GM18870 (cell line): ENCODE measurements at regions not wholly inside any gene's neighbourhood (a gene's known extent, or its start where the extent isn't known, plus 50 kb on each side); places are given as distances from the start of the nearest gene placed in this dataset.

Experiments
- ATAC-seq: cut with Tn5 transposase; IDR thresholded peaks from one replicate; pipeline ENCODE4 v1.9.1; 2021; ENCODE audit warnings: moderate library complexity; ENCODE audit not compliant: unreplicated experiment

DNA sequence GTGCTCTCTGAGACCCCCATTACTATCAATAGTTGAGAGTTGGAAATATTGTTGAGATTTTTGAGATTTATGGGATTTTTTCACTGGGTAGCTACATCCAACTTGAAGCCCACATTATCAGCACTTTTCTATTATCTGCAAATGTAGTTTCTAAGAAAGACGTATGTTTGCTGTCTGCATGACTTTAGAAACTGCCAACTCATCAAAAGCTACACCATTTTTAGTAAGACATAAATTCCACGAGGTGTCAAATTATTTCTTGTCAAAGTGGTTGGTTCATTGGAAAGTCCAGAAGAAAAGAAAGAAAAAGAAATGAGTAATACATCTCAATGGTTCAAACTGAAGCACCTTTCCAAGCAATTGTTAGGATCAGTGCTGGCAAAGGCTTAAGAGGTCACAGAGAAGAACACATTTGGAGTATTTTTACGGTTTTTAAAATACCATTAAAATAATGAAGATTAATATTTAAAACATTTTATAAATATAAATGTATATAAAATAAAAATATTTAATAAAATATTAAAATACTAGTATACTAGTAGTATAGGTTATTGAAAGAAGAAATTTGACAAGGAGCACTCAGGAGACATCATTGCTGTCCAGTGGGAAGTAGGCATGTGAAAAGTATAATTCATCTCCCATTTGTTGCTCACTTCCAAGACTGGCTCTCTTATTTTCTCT, 463.5 kb downstream of the TAFA4 start:
- ATAC-seq: no peak

DNA sequence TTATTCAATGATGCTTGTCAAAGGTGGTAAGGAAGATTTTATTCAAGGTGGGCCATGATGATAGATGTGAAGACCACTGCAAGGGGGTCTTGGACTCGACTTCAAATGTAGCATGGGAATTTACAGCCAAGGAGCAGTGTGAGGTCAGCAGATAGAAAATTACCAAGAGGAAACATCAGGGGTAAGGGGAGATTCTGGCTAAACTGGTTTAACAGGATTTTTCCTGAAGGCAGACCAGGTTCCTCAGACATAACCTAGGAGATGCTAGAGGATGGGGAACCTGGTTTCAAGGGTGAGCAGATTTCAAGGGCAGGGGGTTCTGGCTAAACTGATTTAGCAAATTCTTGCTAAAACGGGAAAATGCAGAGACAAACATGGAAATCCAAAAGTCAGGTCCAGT, 464.9 kb downstream of the TAFA4 start:
- ATAC-seq: no peak

DNA sequence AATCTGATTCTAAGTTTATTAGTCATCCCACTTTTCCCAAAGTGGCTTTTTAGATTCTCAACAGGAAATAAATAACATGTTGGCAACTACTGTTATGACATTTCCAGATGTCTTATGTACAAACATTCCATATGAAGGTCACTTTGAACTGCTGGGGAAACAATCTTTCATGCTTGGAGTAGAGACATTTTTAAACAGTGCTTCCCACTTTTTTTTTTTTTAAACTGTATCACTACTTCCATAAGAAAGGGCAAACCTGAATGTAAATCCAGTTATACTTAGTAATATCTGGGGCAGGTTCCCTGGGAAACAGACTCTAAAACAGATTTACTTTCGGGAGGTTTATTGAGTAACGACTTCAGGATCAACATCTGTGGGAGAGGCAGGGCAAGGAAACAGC, 473.8 kb downstream of the TAFA4 start:
- no peak for ATAC-seq

DNA sequence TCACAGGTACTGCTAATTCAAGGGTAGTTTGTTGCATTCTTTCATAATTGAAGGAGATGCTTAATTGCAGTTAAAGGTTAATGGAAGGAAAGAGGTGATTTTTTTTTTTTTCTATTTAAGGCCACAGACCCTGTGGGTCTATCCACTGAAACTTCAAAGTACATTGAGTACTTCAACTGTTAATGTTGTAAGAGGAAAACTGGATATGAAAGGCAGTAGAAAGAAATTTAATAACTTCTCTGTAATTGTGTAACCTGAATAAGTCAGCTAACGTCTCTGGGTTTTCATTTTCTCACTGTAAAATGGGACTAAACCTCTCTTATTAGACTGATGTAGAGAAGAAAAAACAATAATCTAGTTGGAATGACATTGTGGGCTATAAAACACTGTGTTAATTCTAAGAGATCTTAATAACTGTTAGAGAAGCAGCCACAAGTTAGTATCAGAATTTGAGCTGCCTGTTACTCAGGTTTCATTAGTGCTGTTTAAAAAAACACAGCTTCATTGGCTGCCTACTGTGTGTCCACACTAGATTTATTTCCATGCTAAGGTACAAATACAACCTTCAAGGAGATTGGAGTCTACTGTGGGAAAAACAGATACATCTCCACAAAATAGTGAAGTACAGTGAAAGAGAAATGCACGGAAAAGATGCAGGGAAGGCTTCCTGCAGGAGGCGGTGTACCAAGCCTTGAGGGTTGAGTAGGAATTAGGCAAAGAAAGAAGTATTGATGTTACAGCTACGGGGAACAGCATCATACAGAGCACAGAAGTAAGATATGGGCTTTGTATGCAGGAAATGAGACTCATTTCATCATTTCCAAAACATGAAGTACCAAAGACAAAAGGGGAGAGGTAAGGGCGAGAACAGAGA, 483.6 kb downstream of the TAFA4 start:
- no peak for ATAC-seq

DNA sequence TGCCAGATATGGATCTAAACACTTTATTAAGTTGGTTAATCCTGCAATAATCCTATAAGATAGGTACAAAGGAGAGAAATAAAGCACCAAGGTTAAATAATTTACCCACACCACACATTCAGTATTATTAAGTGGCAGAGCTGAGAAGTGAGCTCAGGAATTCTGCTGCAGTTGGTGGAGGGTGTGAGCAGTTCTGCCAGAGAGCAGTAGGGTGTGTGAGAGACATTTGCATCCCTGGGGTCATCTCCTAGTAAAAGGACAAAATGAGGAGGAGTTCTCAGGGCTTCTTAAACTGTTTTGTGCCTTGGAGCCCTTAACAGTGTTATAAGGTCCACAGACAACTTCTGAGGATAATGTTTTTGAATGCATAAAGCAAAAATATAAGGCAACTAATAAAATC, 484.5 kb downstream of the TAFA4 start:
- no peak for ATAC-seq

DNA sequence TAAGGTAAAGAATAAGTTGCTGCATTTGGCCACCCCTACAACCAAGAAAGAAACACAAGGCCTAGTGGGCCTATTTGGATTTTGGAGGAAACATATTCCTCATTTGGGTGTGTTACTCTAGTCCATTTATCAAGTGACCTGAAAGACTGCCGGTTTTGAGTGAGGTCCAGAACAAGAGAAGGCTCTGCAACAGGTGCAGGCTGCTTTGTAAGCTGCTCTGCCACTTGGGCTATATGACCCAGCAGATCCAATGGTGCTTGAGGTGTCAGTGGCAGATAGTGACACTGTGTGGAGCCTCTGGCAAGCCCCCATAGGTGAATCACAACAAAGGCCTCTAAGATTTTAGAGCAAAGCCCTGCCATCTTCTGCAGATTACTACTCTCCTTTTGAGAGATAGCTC, 491.3 kb downstream of the TAFA4 start:
- ATAC-seq: no peak

DNA sequence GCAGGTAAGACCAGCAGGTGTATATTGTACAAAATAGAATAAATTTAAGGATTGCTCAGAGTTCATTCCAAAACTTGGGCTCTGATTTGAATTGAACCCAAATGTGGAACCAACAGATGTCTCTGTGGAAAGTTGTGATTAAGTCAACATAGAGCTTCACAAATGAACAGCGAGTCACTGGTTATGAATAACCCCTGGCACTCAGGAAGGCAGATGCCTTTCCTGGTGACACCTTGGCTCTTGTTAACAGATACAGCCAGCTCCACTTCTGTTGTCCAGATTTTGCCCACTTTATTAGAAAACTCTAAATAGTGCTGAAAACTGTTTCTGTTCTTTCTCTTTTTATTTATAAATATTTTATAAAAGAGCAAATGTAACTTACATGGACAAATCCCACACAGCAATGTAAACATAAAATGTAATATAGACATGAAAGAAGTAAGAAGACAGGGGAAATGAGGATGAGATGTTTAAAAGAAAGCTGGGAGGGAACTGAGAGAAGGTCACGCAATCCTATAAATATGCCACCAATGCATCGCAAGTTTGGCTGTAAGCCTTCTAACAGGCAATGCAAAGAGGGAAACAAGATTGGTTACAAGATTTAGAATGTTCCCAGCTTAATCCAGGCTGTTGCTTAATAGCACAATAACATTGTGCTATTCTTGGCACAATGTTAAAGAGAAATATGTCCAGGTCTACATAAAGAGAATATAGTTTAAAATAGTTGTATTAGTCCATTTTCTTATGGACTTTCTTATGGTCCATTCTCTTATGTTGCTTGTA, 495.5 kb downstream of the TAFA4 start:
- no peak for ATAC-seq

DNA sequence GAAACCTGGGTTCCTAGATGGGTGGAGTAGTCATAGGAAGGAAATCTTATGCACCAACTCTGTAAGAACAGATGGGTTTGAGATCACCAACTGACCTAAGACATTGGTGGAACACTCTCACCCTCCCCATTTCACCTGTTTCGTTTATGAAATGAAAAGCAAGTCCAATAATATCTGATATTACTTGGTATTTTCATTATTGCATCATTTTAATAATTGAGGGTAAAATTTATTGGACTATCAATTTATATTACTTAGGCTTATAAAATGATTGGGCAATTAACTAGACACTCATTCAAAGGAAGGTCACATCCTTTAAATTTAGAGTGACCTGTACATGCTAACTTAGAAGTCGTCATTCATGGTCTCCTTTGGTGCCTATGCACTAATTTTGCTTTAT, 503.9 kb downstream of the TAFA4 start:
- no peak for ATAC-seq

DNA sequence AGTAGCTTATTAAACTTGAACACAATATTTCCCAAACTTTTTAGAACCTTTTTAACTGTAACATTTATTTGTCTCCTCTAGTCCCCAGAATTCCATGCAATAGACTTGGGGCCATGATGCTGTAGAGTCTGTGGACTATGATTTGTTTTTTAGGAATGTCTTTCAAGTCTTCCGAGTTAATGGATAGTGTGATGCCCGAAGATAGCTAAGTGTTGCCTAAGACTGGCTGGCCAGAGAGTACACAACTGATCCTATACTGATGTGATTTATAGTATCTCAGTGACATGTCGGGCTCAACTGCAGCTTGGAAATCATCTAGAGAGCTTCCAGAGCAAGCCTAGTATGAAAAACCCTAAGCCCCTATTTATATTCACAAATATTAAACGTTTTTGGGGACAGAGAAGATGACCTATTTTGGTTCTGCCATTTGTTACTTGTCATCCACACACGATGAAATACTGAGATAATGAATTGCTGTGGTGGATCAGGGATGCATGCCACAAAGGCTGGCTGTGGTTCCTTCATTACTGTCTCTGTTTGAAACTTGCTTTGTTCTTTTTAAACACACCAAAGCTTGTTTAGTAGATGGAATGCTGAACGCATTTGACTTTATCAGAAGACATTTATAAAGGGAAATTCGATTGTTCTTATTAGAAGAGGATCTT, 507.4 kb downstream of the TAFA4 start:
- no peak for ATAC-seq

DNA sequence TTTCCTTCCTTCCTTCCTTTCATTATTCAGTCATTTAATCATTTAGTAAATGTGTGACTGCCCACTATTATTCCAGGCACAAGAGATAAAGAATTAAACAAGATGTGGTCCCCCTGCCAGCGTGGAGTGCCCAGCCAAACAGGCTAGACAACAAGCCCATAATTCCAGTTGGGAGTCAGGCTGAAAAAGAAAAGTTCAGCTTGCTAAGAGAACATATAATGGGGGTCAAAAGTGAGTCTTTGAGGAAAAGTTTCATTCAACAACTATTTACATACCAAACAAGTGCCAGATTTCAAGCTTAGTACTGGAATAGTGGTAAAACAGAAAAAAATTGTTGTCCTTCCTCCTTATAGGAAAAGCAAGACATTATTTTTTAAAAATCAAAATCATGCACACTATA, 523.7 kb downstream of the TAFA4 start:
- no peak for ATAC-seq

DNA sequence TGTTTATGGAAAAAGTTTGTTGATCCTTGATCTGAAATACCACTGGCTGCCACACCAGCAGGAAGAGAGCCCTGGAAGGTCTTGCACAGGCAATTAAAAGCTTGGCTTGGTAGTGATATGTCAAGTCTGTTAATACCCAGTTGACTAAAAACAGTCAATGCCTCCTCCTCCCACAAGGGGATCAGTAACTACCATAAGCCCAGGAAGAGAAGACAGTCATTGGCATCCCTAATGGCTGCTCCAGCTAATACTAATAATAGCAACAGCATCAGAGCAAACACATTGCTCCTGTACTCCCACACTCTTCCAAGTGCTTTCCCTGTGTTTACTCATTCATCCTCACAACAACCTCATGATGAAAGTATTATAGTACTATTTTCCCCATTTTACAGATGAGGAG, 528.6 kb downstream of the TAFA4 start:
- no peak for ATAC-seq

DNA sequence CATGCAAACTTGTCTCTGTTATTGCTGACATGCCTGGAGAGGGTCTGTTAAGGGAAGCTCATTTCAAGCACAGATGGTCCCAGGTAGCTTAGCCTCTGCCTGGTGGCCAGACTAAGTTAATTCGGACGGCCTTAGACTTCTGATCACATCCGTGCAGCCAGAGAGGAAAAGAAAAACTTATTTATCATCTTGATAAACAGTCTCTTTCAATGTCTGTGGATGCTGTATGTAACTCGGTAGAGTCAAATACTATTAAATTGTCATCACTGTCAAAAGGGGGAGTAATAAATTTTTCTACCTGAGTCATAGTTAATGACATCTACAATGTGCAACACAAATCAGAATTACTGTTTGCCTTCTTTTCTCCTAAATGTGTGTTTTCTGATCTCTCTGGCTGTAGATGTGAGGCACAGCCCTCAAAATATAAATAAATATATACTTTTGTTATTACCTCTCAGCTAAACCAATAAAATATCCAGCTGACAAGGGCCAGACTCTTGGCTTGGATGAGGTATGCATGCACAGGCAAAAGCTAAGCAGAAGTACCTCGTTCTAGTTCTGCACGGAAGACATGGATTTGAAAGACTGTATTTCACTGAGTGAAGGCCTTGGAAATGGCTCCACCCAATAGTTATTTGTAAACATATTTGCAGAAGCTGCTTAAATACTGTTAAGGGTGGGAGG, 530.0 kb downstream of the TAFA4 start:
- ATAC-seq: no peak

DNA sequence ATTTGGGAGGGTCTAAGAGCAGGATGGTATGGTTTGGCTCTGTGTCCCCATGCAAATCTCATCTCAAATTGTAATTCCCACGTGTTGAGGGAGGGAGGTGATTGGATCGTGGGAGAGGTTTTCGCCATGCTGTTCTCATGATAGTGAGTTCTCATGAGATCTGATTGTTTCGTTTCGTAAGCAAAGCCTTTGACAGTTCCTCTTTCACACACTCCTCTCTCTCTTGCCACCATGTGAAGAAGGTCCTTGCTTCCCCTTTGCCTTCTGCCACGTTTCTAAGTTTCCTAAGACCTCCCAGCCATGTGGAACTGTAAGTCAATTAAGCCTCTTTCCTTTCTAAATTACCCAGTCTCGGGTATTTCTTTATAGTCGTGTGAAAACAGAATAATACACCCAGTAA, 553.7 kb downstream of the TAFA4 start:
- no peak for ATAC-seq

DNA sequence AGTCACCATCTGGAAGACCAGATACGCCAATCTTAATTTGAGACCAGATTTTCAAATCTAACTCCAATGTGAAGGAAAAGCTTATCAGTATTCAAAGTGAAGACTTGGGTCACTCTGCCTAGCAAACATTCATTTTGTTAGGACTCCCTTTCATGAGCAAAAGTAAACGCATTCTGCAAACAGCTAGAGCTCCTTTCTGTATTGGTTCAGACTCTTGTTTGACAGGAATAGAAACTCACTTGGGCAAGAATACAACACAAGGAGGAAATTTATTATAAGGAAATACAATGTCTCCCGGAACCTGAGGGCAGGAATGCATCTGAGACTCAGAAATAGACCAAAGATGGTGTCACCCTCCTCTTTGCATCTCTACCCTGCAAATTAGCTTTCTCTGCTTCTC, 558.6 kb downstream of the TAFA4 start:
- no peak for ATAC-seq

DNA sequence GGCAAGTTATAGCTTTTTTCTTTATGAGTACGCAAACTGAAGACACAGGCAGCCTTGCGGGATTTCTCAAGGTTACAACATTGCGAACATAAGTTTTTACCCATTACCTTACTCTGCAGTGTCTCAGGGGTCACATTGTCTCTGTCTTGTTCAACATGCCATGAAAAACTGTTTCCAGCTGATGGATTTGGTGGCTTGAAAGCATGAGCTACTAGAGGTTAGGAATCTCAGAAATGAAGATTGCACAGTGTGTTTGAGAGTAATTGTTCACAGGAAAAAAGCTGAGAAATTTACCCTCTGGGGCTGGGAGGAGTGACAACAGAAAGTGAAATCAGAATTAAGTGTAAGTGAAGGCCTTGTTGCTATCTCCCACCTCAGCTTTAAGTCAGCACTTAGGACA, 568.6 kb downstream of the TAFA4 start:
- no peak for ATAC-seq

DNA sequence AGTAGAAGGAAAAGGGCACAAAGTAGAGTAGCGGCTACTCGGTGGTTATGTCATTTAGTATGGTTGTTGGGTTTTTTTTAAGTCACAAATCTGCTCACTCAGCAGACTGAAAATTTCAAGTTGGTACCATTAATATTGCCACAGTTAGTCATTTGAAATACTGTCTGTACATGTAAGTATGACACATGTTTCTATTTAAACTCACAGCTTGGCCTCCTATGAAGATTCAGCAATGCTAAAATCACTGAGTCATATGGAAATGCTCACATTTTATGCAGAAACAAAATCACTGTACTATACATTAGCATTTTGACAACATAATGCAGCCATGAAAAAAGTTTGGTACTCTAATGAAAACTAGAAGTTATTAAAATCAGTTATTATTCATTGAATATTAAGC, 571.9 kb downstream of the TAFA4 start:
- ATAC-seq: no peak

DNA sequence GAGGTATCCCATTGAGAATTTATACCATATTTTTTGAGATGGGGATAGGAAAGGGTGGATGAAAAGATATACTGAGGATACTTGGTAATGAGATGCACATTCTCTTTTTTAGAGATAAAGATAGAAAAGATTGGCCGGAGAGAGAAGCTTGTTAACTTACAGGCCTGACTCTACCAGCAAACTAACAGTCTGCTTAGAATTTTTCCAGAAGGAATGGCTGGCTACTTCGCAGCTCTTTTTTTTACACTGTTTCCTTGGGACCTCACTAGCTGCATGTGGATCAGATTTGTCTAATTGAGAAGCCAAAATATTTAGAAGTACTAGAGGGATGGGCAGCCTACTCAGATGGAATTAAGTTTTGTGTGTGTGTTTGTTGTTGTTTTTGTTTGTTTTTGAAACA, 586.6 kb downstream of the TAFA4 start:
- no peak for ATAC-seq

DNA sequence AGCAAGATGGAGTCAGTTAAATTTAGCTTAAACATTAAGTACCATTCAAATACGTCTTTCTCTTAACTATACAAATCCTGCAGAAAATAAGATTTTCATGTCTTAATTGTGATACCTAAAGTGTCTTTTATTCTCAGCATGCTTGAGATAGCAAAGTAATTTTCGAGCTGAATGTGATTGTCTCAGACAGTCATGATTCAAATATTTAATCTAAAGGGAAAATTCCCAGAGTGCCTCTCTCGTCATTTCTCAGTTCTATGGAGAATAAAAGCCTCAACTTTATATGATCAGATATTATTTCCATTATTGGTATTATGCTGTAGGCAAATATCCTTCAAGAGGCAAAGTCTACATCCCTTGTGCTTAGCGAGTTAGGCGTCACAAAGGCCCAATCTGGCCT, 589.9 kb downstream of the TAFA4 start:
- no peak for ATAC-seq

DNA sequence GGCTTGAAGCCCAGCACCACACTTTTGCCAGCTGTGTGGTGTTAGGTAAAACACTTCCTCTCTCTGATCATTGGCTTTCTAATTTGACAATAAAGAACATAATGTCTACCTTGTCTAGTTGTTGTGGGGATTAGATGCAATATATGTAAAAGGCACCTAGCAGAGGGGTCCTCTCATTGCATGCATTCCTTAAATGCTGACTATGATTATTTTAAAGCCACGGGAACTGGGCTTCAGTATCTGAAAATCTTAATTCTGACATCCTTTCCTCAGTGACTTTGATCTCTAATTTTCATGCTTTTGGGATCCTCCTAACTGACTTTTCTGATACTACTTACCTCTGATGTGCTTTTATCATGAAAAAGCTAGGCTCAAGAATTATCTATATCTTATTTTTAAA, 596.3 kb downstream of the TAFA4 start:
- ATAC-seq: no peak

DNA sequence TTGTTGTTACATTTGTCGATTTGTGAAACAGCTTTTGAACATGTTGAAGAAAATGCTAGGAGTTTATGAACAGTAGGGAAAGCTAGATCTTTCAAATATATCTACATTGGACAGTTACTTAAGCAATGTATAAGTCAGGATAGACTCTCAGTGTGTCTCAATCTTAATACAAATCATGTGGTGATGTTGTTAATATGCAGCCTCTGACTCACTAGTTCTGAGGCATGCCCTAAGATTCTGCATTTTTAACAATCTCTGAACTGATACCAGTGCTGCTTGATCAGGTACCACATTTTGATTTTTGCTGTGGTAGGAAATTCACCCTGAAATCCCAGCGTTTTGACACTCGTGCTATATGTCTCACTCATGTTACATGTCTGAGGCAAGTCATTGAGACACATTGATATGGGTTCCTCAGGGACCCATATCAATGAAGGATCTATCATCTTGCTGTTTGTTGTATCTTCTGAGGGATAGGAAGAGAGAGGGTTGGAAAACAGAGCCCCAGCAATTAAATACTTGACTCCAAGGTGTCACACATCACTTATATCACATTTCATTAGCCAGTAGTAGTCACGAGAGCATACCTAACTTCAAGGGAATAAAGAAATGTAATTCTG, 597.9 kb downstream of the TAFA4 start:
- ATAC-seq: no peak
